ENCODE measurements at regions not wholly inside any gene's neighbourhood (a gene's known extent, or its start where the extent isn't known, plus 50 kb on each side); places are given as distances from the start of the nearest gene placed in this dataset.

GRCh38 chr5:17020678-17021601 is 84.9 kb upstream of the MYO10 start:
- TF ChIP-seq, protein P1, sequence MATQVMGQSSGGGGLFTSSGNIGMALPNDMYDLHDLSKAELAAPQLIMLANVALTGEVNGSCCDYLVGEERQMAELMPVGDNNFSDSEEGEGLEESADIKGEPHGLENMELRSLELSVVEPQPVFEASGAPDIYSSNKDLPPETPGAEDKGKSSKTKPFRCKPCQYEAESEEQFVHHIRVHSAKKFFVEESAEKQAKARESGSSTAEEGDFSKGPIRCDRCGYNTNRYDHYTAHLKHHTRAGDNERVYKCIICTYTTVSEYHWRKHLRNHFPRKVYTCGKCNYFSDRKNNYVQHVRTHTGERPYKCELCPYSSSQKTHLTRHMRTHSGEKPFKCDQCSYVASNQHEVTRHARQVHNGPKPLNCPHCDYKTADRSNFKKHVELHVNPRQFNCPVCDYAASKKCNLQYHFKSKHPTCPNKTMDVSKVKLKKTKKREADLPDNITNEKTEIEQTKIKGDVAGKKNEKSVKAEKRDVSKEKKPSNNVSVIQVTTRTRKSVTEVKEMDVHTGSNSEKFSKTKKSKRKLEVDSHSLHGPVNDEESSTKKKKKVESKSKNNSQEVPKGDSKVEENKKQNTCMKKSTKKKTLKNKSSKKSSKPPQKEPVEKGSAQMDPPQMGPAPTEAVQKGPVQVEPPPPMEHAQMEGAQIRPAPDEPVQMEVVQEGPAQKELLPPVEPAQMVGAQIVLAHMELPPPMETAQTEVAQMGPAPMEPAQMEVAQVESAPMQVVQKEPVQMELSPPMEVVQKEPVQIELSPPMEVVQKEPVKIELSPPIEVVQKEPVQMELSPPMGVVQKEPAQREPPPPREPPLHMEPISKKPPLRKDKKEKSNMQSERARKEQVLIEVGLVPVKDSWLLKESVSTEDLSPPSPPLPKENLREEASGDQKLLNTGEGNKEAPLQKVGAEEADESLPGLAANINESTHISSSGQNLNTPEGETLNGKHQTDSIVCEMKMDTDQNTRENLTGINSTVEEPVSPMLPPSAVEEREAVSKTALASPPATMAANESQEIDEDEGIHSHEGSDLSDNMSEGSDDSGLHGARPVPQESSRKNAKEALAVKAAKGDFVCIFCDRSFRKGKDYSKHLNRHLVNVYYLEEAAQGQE (IDR thresholded peaks at IDR 0.05; ENCODE audit: unreplicated experiment): no peak
- TF ChIP-seq, protein P2, sequence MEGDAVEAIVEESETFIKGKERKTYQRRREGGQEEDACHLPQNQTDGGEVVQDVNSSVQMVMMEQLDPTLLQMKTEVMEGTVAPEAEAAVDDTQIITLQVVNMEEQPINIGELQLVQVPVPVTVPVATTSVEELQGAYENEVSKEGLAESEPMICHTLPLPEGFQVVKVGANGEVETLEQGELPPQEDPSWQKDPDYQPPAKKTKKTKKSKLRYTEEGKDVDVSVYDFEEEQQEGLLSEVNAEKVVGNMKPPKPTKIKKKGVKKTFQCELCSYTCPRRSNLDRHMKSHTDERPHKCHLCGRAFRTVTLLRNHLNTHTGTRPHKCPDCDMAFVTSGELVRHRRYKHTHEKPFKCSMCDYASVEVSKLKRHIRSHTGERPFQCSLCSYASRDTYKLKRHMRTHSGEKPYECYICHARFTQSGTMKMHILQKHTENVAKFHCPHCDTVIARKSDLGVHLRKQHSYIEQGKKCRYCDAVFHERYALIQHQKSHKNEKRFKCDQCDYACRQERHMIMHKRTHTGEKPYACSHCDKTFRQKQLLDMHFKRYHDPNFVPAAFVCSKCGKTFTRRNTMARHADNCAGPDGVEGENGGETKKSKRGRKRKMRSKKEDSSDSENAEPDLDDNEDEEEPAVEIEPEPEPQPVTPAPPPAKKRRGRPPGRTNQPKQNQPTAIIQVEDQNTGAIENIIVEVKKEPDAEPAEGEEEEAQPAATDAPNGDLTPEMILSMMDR (conservative IDR thresholded peaks at IDR 0.05; ENCODE audit: low read depth in 2 of 2): no peak
- no peak for TF ChIP-seq EZH2 (IDR thresholded peaks at IDR 0.05; ENCODE audit: low read depth, unreplicated experiment)
- no peak for TF ChIP-seq CREB1 (CRISPR knock-in tag; IDR thresholded peaks at IDR 0.05; ENCODE audit: low read depth)
- no peak for TF ChIP-seq JUNB (IDR thresholded peaks at IDR 0.05; ENCODE audit: unreplicated experiment)
- TF ChIP-seq EZH2phosphoT487 (IDR thresholded peaks at IDR 0.05; ENCODE audit: unreplicated experiment): no peak
- TF ChIP-seq ETS1 (IDR thresholded peaks at IDR 0.05): no peak
